ENCODE measurements at regions not wholly inside any gene's neighbourhood (a gene's known extent, or its start where the extent isn't known, plus 50 kb on each side); places are given as distances from the start of the nearest gene placed in this dataset.

GRCh38 chr1:30219675-30220074 lies 503.7 kb downstream of the MATN1 start:
- no peak for ATAC-seq
- TF ChIP-seq ARNTL (CRISPR knock-in tag; IDR thresholded peaks at IDR 0.05; ENCODE audit: borderline replicate concordance, low read depth) (no peak), OSR1 (CRISPR knock-in tag; IDR thresholded peaks at IDR 0.05) (no peak), ZFP30 (CRISPR knock-in tag; IDR thresholded peaks at IDR 0.05) (no peak), CREB5 (CRISPR knock-in tag; IDR thresholded peaks at IDR 0.05; ENCODE audit: low read depth) (no peak), ZC3H10 (CRISPR knock-in tag; IDR thresholded peaks at IDR 0.05) (no peak), BACH2 (CRISPR knock-in tag; IDR thresholded peaks at IDR 0.05; ENCODE audit: borderline replicate concordance) (no peak)
- TF ChIP-seq, protein P1, sequence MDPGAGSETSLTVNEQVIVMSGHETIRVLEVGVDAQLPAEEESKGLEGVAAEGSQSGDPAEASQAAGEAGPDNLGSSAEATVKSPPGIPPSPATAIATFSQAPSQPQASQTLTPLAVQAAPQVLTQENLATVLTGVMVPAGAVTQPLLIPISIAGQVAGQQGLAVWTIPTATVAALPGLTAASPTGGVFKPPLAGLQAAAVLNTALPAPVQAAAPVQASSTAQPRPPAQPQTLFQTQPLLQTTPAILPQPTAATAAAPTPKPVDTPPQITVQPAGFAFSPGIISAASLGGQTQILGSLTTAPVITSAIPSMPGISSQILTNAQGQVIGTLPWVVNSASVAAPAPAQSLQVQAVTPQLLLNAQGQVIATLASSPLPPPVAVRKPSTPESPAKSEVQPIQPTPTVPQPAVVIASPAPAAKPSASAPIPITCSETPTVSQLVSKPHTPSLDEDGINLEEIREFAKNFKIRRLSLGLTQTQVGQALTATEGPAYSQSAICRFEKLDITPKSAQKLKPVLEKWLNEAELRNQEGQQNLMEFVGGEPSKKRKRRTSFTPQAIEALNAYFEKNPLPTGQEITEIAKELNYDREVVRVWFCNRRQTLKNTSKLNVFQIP (CRISPR knock-in tag; IDR thresholded peaks at IDR 0.05; ENCODE audit: borderline replicate concordance, low read depth): no peak

DNA sequence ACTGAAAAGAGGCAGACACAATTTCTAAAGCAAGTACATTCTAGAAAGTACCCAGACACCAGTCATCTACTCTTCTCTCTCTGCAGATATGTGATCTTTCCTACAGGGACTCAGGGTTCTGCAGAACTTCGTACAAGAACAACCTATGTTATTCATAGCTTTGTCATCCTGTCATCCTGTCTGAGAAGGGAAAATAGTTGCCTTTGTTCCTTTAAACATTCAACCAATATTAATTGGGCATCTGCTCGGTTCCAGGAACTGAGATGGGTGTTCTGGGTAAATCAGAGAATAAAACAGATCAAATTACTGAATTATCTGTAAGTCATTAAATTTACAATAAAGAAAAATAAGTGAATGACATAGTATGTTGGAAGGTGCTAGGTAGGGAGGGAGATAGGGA lies 504.9 kb downstream of the MATN1 start:
- TF ChIP-seq ZNF70 (CRISPR knock-in tag; IDR thresholded peaks at IDR 0.05) (no peak), BACH2 (CRISPR knock-in tag; IDR thresholded peaks at IDR 0.05; ENCODE audit: borderline replicate concordance) (no peak), TOX (CRISPR knock-in tag; IDR thresholded peaks at IDR 0.05; ENCODE audit: borderline replicate concordance) (no peak), ZC3H10 (CRISPR knock-in tag; IDR thresholded peaks at IDR 0.05) (no peak), CREB5 (CRISPR knock-in tag; IDR thresholded peaks at IDR 0.05; ENCODE audit: low read depth) (no peak), RARB (CRISPR knock-in tag; IDR thresholded peaks at IDR 0.05) (no peak), ZFP3 (CRISPR knock-in tag; IDR thresholded peaks at IDR 0.05) (no peak), PPARA (CRISPR knock-in tag; IDR thresholded peaks at IDR 0.05; ENCODE audit: borderline replicate concordance) (no peak), ISL1 (CRISPR knock-in tag; IDR thresholded peaks at IDR 0.05) (no peak)
- TF ChIP-seq, protein P2, sequence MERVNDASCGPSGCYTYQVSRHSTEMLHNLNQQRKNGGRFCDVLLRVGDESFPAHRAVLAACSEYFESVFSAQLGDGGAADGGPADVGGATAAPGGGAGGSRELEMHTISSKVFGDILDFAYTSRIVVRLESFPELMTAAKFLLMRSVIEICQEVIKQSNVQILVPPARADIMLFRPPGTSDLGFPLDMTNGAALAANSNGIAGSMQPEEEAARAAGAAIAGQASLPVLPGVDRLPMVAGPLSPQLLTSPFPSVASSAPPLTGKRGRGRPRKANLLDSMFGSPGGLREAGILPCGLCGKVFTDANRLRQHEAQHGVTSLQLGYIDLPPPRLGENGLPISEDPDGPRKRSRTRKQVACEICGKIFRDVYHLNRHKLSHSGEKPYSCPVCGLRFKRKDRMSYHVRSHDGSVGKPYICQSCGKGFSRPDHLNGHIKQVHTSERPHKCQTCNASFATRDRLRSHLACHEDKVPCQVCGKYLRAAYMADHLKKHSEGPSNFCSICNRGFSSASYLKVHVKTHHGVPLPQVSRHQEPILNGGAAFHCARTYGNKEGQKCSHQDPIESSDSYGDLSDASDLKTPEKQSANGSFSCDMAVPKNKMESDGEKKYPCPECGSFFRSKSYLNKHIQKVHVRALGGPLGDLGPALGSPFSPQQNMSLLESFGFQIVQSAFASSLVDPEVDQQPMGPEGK (CRISPR knock-in tag; IDR thresholded peaks at IDR 0.05; ENCODE audit: borderline replicate concordance): no peak
- TF ChIP-seq, protein P3, sequence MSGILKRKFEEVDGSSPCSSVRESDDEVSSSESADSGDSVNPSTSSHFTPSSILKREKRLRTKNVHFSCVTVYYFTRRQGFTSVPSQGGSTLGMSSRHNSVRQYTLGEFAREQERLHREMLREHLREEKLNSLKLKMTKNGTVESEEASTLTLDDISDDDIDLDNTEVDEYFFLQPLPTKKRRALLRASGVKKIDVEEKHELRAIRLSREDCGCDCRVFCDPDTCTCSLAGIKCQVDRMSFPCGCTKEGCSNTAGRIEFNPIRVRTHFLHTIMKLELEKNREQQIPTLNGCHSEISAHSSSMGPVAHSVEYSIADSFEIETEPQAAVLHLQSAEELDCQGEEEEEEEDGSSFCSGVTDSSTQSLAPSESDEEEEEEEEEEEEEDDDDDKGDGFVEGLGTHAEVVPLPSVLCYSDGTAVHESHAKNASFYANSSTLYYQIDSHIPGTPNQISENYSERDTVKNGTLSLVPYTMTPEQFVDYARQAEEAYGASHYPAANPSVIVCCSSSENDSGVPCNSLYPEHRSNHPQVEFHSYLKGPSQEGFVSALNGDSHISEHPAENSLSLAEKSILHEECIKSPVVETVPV (CRISPR knock-in tag; IDR thresholded peaks at IDR 0.05): no peak
- TF ChIP-seq, protein P1 (CRISPR knock-in tag; IDR thresholded peaks at IDR 0.05; ENCODE audit: borderline replicate concordance, low read depth): no peak
- TF ChIP-seq, protein P4, sequence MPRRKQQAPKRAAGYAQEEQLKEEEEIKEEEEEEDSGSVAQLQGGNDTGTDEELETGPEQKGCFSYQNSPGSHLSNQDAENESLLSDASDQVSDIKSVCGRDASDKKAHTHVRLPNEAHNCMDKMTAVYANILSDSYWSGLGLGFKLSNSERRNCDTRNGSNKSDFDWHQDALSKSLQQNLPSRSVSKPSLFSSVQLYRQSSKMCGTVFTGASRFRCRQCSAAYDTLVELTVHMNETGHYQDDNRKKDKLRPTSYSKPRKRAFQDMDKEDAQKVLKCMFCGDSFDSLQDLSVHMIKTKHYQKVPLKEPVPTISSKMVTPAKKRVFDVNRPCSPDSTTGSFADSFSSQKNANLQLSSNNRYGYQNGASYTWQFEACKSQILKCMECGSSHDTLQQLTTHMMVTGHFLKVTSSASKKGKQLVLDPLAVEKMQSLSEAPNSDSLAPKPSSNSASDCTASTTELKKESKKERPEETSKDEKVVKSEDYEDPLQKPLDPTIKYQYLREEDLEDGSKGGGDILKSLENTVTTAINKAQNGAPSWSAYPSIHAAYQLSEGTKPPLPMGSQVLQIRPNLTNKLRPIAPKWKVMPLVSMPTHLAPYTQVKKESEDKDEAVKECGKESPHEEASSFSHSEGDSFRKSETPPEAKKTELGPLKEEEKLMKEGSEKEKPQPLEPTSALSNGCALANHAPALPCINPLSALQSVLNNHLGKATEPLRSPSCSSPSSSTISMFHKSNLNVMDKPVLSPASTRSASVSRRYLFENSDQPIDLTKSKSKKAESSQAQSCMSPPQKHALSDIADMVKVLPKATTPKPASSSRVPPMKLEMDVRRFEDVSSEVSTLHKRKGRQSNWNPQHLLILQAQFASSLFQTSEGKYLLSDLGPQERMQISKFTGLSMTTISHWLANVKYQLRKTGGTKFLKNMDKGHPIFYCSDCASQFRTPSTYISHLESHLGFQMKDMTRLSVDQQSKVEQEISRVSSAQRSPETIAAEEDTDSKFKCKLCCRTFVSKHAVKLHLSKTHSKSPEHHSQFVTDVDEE (CRISPR knock-in tag; IDR thresholded peaks at IDR 0.05): no peak
- ATAC-seq: no peak

DNA sequence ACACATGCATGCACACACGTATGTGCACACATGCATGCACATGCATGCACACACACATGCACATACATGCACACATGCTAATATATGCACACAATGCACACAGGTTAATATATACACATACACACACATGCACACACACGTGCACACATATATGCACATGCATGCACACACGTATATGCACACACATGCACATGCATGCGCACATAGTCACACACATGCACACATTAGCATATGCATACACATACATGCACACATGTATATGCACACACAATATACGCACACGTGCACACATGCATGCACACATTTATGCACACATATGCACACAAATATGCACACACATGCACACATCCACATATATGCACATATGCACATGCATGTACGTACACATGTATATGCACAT lies 506.8 kb downstream of the MATN1 start:
- TF ChIP-seq TOX (CRISPR knock-in tag; IDR thresholded peaks at IDR 0.05; ENCODE audit: borderline replicate concordance) (no peak), BACH2 (CRISPR knock-in tag; IDR thresholded peaks at IDR 0.05; ENCODE audit: borderline replicate concordance) (no peak), RARB (CRISPR knock-in tag; IDR thresholded peaks at IDR 0.05) (no peak), OSR1 (CRISPR knock-in tag; IDR thresholded peaks at IDR 0.05) (no peak)
- TF ChIP-seq, protein P1 (CRISPR knock-in tag; IDR thresholded peaks at IDR 0.05; ENCODE audit: borderline replicate concordance, low read depth): no peak
- TF ChIP-seq, protein P4 (CRISPR knock-in tag; IDR thresholded peaks at IDR 0.05): no peak
- no peak for ATAC-seq
